B cell (primary cell): ENCODE measurements at regions not wholly inside any gene's neighbourhood (a gene's known extent, or its start where the extent isn't known, plus 50 kb on each side); places are given as distances from the start of the nearest gene placed in this dataset.

ENCODE experiments used
- ATAC-seq: fragments of 200-7000 bp; cut with Tn5 transposase; one replicate; pipeline ENCODE4 v1.10.0; 2021; ENCODE audit warnings: low read depth, mild to moderate bottlenecking, moderate number of reproducible peaks, moderate library complexity
- CTCF ChIA-PET: fragments of 350-600 bp; sonication (Branson Sonifier 250); formaldehyde crosslinking; loops from one replicate; lab custom pipeline; 2021; ENCODE audit warnings: antibody characterized with exemption, inconsistent platforms; lab: Charles Lee
- POLR2A ChIA-PET: fragments of 350-600 bp; sonication (Branson Sonifier 250); formaldehyde crosslinking; loops from one replicate; lab custom pipeline; 2021; ENCODE audit warnings: antibody characterized with exemption; lab: Charles Lee
- DNase-seq: peaks from one replicate; pipeline ENCODE4 v3.0.0; 2013
- H2AFZ ChIP-seq: 2 replicates; pipeline ENCODE4 v1.6.1; 2012; ENCODE audit warnings: mild to moderate bottlenecking, low read depth, low read length; ENCODE audit not compliant: insufficient read depth, poor library complexity, severe bottlenecking
- H3K27ac ChIP-seq, 2 donors: 1 replicate in 1 of 2; 2 replicates in 1 of 2; pipeline ENCODE4 v1.5.1; 2012 to 2013; ENCODE audit warnings: low read length in 2 of 2, mild to moderate bottlenecking in 2 of 2, moderate library complexity in 1 of 2
- H3K27me3 ChIP-seq, 4 experiments: fragments of 200-600 bp in 1 of 4; sonication (generic) in 1 of 4; replicated peaks in 1 of 4; 1 replicate in 2 of 4; 2 replicates in 2 of 4; pipeline versions ENCODE4 v1.6.1 to v1.7.0; 2013 to 2016; ENCODE audit warnings: low read length in 3 of 4, mild to moderate bottlenecking in 2 of 4, mixed read lengths in 1 of 4, moderate library complexity in 1 of 4; ENCODE audit not compliant: insufficient read depth in 4 of 4, control insufficient read depth in 3 of 4; ENCODE audit errors: control extremely low read depth in 1 of 4
- H3K36me3 ChIP-seq, 2 experiments: replicated peaks in 1 of 2; 1 replicate in 1 of 2; 2 replicates in 1 of 2; pipeline versions ENCODE4 v1.6.1 to v1.7.1; 2013; ENCODE audit warnings: low read length in 1 of 2; ENCODE audit not compliant: insufficient read depth in 2 of 2, control insufficient read depth in 1 of 2; ENCODE audit errors: control extremely low read depth in 1 of 2, extremely low read depth in 1 of 2
- H3K4me1 ChIP-seq, 2 donors: fragments of 200-600 bp in 1 of 2; sonication (generic) in 1 of 2; 1 replicate in 1 of 2; 2 replicates in 1 of 2; pipeline versions ENCODE4 v1.5.1 to v1.6.1; 2013 to 2017; ENCODE audit warnings: low read length in 2 of 2; ENCODE audit not compliant: control insufficient read depth in 2 of 2, insufficient read depth in 2 of 2
- H3K4me2 ChIP-seq: replicated peaks from 2 replicates; pipeline ENCODE3; 2012; ENCODE audit warnings: mild to moderate bottlenecking, low read depth, low read length; ENCODE audit not compliant: poor library complexity, severe bottlenecking
- H3K4me3 ChIP-seq, 5 experiments: fragments of 200-600 bp in 1 of 5; sonication (generic) in 1 of 5; 1 replicate in 3 of 5; 2 replicates in 2 of 5; pipeline versions ENCODE4 v1.5.1 to v1.7.0; 2011 to 2016; ENCODE audit warnings: low read length in 4 of 5, mild to moderate bottlenecking in 4 of 5, low read depth in 2 of 5, control low read depth in 1 of 5, moderate library complexity in 1 of 5; ENCODE audit not compliant: insufficient read depth in 1 of 5; ENCODE audit errors: control extremely low read depth in 1 of 5, extremely low read depth in 1 of 5
- H3K79me2 ChIP-seq: fragments of 200-600 bp; sonication (generic); one replicate; pipeline ENCODE4 v1.6.0; 2016; ENCODE audit warnings: low read length; ENCODE audit not compliant: control insufficient read depth, insufficient read depth
- H3K9ac ChIP-seq: fragments of 200-600 bp; sonication (generic); 2 replicates; pipeline ENCODE4 v1.6.1; 2017; ENCODE audit warnings: mild to moderate bottlenecking, low read length, moderate library complexity
- H3K9me3 ChIP-seq, 3 donors: one replicate each; pipeline versions ENCODE4 v1.6.1 to v1.7.1; 2013; ENCODE audit warnings: low read length in 2 of 3; ENCODE audit not compliant: control insufficient read depth in 2 of 3, insufficient read depth in 1 of 3; ENCODE audit errors: control extremely low read depth in 1 of 3
- H4K20me1 ChIP-seq: 2 replicates; pipeline ENCODE4 v1.6.0; 2012; ENCODE audit warnings: mild to moderate bottlenecking, low read length; ENCODE audit not compliant: insufficient read depth, control insufficient read depth, poor library complexity, severe bottlenecking
- H3K27ac Mint-ChIP-seq: one replicate; pipeline ENCODE4 v1.8.0; 2021; ENCODE audit warnings: mixed read lengths
- H3K27me3 Mint-ChIP-seq: one replicate; pipeline ENCODE4 v1.8.0; 2021; ENCODE audit warnings: mixed read lengths
- H3K4me1 Mint-ChIP-seq: one replicate; pipeline ENCODE4 v1.8.0; 2021; ENCODE audit warnings: mixed read lengths
- H3K4me3 Mint-ChIP-seq: one replicate; pipeline ENCODE4 v1.8.0; 2021; ENCODE audit warnings: mixed read lengths
- H3K9me3 Mint-ChIP-seq: one replicate; pipeline ENCODE4 v1.8.0; 2022; ENCODE audit warnings: mixed read lengths; ENCODE audit not compliant: insufficient read depth
- EZH2 ChIP-seq: IDR thresholded peaks from 2 replicates; pipeline ENCODE4 v1.6.1; 2012; ENCODE audit warnings: borderline replicate concordance, low read depth, mild to moderate bottlenecking, moderate library complexity, low read length; ENCODE audit not compliant: insufficient read depth, poor library complexity, severe bottlenecking
- WGBS: methylation state at CpG from one replicate; pipeline ENCODE4 v1.1.5; 2013; ENCODE audit warnings: missing lambda C conversion rate; ENCODE audit not compliant: insufficient coverage; 5-methylcytosine and 5-hydroxymethylcytosine counted together
- intact Hi-C: fragments of 100-400 bp; cut with micrococcal nuclease; formaldehyde crosslinking; loops from one replicate; pipeline ENCODE4 v1.10.0; 2022
- TF ChIP-seq, protein P1 (sequence below): fragments of 200-600 bp; IDR thresholded peaks from one replicate; pipeline ENCODE4 v1.8.0; 2022; ENCODE audit warnings: antibody characterized with exemption, mild to moderate bottlenecking

- H3K9me3 ChIP-seq = peaks cover 0 to 3% (median 0%) of the 10 kb centered on the region in 3 donors
- no peaks in the 10 kb centered on the region for H3K79me2 ChIP-seq
- no peaks in the 10 kb centered on the region for H4K20me1 ChIP-seq
- H3K4me3 ChIP-seq = no peak overlapping the region
- H3K27me3 Mint-ChIP-seq = no peaks in the 10 kb centered on the region
- H3K27ac Mint-ChIP-seq = no peak overlapping the region
- H3K4me3 Mint-ChIP-seq = no peak overlapping the region
- no peak overlapping the region for H2AFZ ChIP-seq
- no peaks in the 10 kb centered on the region for H3K36me3 ChIP-seq
- no peak for ATAC-seq
- intact Hi-C loops = no loop called here
- H3K4me2 ChIP-seq = no peak overlapping the region
- ChIA-PET POLR2A (no interaction called here), CTCF (no interaction called here)
- H3K9me3 Mint-ChIP-seq = peaks cover 4% of the 10 kb centered on the region
- no peak for DNase-seq
- no peak for TF ChIP-seq EZH2
- TF ChIP-seq, protein P1, sequence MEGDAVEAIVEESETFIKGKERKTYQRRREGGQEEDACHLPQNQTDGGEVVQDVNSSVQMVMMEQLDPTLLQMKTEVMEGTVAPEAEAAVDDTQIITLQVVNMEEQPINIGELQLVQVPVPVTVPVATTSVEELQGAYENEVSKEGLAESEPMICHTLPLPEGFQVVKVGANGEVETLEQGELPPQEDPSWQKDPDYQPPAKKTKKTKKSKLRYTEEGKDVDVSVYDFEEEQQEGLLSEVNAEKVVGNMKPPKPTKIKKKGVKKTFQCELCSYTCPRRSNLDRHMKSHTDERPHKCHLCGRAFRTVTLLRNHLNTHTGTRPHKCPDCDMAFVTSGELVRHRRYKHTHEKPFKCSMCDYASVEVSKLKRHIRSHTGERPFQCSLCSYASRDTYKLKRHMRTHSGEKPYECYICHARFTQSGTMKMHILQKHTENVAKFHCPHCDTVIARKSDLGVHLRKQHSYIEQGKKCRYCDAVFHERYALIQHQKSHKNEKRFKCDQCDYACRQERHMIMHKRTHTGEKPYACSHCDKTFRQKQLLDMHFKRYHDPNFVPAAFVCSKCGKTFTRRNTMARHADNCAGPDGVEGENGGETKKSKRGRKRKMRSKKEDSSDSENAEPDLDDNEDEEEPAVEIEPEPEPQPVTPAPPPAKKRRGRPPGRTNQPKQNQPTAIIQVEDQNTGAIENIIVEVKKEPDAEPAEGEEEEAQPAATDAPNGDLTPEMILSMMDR = no peak
- no peak overlapping the region for H3K27ac ChIP-seq
- no peaks in the 10 kb centered on the region for H3K4me1 ChIP-seq
- H3K9ac ChIP-seq = no peak overlapping the region
- no peaks in the 10 kb centered on the region for H3K4me1 Mint-ChIP-seq
- 86% methylated on average over 1 of the region's 2 CpGs for WGBS
- no peaks in the 10 kb centered on the region for H3K27me3 ChIP-seq
These were observed 166.7 kb downstream of the ST6GAL2 start for GRCh38 chr2:106719222-106719621.

DNA sequence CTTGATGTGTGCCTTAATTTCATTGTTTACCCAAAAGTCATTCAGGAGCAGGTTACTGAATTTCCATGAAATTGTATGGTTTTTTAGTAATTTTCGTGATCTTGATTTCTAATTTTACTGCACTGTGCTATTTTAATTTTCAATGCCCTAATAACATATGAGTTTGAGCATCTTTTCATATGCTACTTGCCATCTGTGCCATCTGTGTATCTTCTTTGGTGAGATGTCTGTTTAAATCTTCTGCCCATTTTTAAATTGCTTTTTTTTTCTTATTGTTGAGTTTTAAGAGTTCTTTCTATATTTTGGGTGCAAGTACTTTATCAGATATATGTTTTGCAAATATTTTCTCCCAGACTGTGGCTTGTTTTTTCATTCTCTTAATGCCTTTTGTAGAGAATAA lies 165.9 kb downstream of the ST6GAL2 start:
- Histone ChIP-seq H3K27ac (no peak overlapping the region), H3K4me1 (no peaks in the 10 kb centered on the region), H3K9me3 (peaks cover 0 to 3% (median 0%) of the 10 kb centered on the region in 3 donors), H3K4me2 (no peak overlapping the region), H3K4me3 (no peak overlapping the region), H3K9ac (no peak overlapping the region), H3K27me3 (no peaks in the 10 kb centered on the region), H4K20me1 (no peaks in the 10 kb centered on the region), H2AFZ (no peak overlapping the region), H3K36me3 (no peaks in the 10 kb centered on the region), H3K79me2 (no peaks in the 10 kb centered on the region)
- peaks cover 4% of the 10 kb centered on the region for H3K9me3 Mint-ChIP-seq
- no peak overlapping the region for H3K27ac Mint-ChIP-seq
- no peaks in the 10 kb centered on the region for H3K27me3 Mint-ChIP-seq
- ATAC-seq (no peak), DNase-seq (no peak)
- no CpG with 5 or more reads among the region's 1 CpG for WGBS
- TF ChIP-seq, protein P1 = no peak
- no peak for TF ChIP-seq EZH2
- H3K4me3 Mint-ChIP-seq = no peak overlapping the region
- ChIA-PET POLR2A (no interaction called here), CTCF (no interaction called here)
- intact Hi-C loops = no loop called here
- H3K4me1 Mint-ChIP-seq = no peaks in the 10 kb centered on the region
